ENCODE measurements at regions not wholly inside any gene's neighbourhood (a gene's known extent, or its start where the extent isn't known, plus 50 kb on each side); places are given as distances from the start of the nearest gene placed in this dataset.

DNA sequence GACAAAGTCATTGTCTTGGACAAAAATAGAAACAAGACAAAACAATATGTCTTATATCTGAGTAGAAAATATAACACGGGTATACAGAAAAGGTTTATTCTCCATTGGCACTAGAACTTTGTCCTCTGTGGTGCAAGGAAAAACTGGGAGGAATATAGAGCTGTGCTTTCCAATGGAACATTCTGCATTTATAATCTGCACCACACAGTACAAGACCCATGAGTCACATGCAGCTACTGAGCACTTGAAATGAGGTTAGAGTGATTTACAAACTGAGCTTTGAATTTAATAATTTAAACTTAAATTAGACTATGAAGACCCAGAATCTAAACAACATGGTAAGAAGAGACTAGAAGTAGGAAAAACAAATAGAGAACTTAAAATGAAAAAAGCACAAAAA lies 86.1 kb downstream of the RAP2A start:
- Histone ChIP-seq H2BK120ac (ENCODE audit: insufficient read depth, low read length, poor library complexity) (no peak overlapping the region), H3K79me2 (ENCODE audit: control insufficient read depth, insufficient read depth, low read length, poor library complexity) (no peaks in the 10 kb centered on the region), H3K4ac (ENCODE audit: low read depth, low read length) (no peak overlapping the region), H3K79me1 (ENCODE audit: low read length) (no peaks in the 10 kb centered on the region), H3K4me1 (ENCODE audit: control insufficient read depth in 1 of 2, insufficient read depth in 2 of 2, low read length in 2 of 2) (no peaks in the 10 kb centered on the region), H3K14ac (ENCODE audit: low read length) (no peak overlapping the region), H3K4me3 (ENCODE audit: low read depth, low read length) (no peak overlapping the region), H3K36me3 (ENCODE audit: control insufficient read depth in 1 of 2, insufficient read depth in 2 of 2, low read length in 2 of 2) (no peaks in the 10 kb centered on the region), H2BK12ac (ENCODE audit: low read length) (no peak overlapping the region), H3K9me3 (ENCODE audit: insufficient read depth, low read depth, low read length) (no peaks in the 10 kb centered on the region), H4K12ac (ENCODE audit: low read depth, low read length) (no peak overlapping the region), H4K91ac (ENCODE audit: low read depth, low read length) (no peak overlapping the region), H3K4me2 (ENCODE audit: low read length) (no peak overlapping the region), H3K23ac (ENCODE audit: low read length) (no peak overlapping the region), H4K8ac (ENCODE audit: low read depth, low read length) (no peak overlapping the region), H2BK5ac (ENCODE audit: low read depth, low read length, poor library complexity) (no peak overlapping the region), H2AFZ (ENCODE audit: insufficient read depth, low read length, poor library complexity) (no peak overlapping the region), H3K27me3 (ENCODE audit: insufficient read depth, low read length) (no peaks in the 10 kb centered on the region), H2AK5ac (ENCODE audit: low read length) (no peak overlapping the region), H3K9ac (ENCODE audit: low read length) (no peak overlapping the region), H3K27ac (ENCODE audit: low read depth, low read length) (no peak overlapping the region), H3K18ac (ENCODE audit: low read length) (no peak overlapping the region)
- WGBS (ENCODE audit: extremely low coverage, insufficient coverage, insufficient read length), result no CpG with 5 or more reads among the region's 1 CpG
- no peak for DNase-seq

DNA sequence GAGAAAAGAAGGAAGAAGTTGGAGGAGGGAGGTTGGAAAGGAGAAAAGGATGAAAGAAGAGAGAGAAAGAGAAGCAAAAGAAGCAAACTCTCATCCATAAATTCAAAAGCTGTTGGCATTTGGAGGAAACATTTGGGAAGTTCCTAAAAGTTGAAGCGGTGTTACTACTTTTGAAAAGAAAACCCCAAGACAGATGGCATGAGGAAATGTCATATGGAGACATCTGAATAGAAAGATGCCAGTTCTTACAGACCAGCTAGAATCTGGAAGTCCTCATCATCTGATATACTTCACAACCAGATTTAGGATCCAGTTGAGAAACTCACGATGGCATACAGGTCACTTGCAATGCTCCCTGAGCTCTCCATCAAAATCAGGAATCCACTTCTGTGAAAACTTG lies 86.9 kb downstream of the RAP2A start:
- Histone ChIP-seq H2BK5ac (ENCODE audit: low read depth, low read length, poor library complexity) (no peak overlapping the region), H3K79me1 (ENCODE audit: low read length) (no peaks in the 10 kb centered on the region), H3K14ac (ENCODE audit: low read length) (no peak overlapping the region), H3K18ac (ENCODE audit: low read length) (no peak overlapping the region), H3K79me2 (ENCODE audit: control insufficient read depth, insufficient read depth, low read length, poor library complexity) (no peaks in the 10 kb centered on the region), H3K36me3 (ENCODE audit: control insufficient read depth in 1 of 2, insufficient read depth in 2 of 2, low read length in 2 of 2) (no peaks in the 10 kb centered on the region), H4K8ac (ENCODE audit: low read depth, low read length) (no peak overlapping the region), H3K4ac (ENCODE audit: low read depth, low read length) (no peak overlapping the region), H4K12ac (ENCODE audit: low read depth, low read length) (no peak overlapping the region), H3K9me3 (ENCODE audit: insufficient read depth, low read depth, low read length) (no peaks in the 10 kb centered on the region), H3K27me3 (ENCODE audit: insufficient read depth, low read length) (no peaks in the 10 kb centered on the region), H2BK12ac (ENCODE audit: low read length) (no peak overlapping the region), H2BK120ac (ENCODE audit: insufficient read depth, low read length, poor library complexity) (no peak overlapping the region), H3K4me3 (ENCODE audit: low read depth, low read length) (no peak overlapping the region), H3K27ac (ENCODE audit: low read depth, low read length) (no peak overlapping the region), H3K4me2 (ENCODE audit: low read length) (no peak overlapping the region), H2AK5ac (ENCODE audit: low read length) (no peak overlapping the region), H3K4me1 (ENCODE audit: control insufficient read depth in 1 of 2, insufficient read depth in 2 of 2, low read length in 2 of 2) (no peaks in the 10 kb centered on the region), H4K91ac (ENCODE audit: low read depth, low read length) (no peak overlapping the region), H3K9ac (ENCODE audit: low read length) (no peak overlapping the region), H3K23ac (ENCODE audit: low read length) (no peak overlapping the region), H2AFZ (ENCODE audit: insufficient read depth, low read length, poor library complexity) (no peak overlapping the region)
- whole genome bisulfite sequencing (ENCODE audit: extremely low coverage, insufficient coverage, insufficient read length), result no CpG with 5 or more reads among the region's 2 CpGs
- DNase-seq, result no peak

DNA sequence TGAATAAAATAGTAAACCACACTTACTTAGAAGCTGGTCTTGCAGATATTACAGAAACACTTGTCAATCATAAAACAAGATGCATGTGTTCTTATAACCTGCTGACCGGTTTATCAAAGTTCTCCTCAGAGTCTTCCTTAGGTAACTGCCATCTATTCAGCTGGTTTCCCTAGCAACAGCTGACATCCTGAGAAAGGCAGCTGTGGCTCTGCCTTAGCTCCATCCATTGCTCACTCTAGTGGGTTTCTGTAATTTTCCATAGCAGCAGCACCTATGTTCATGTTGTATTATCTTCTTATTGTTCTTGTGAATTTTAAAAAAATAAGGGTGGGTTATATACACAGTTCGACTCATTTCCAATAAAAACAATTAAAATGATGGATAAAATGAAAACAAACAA lies 87.8 kb downstream of the RAP2A start:
- H3K18ac ChIP-seq (ENCODE audit: low read length), result no peak overlapping the region
- no peak overlapping the region for H2AFZ ChIP-seq (ENCODE audit: insufficient read depth, low read length, poor library complexity)
- H3K27me3 ChIP-seq (ENCODE audit: insufficient read depth, low read length), result no peaks in the 10 kb centered on the region
- no peaks in the 10 kb centered on the region for H3K4me1 ChIP-seq (ENCODE audit: control insufficient read depth in 1 of 2, insufficient read depth in 2 of 2, low read length in 2 of 2)
- H4K91ac ChIP-seq (ENCODE audit: low read depth, low read length), result no peak overlapping the region
- no peaks in the 10 kb centered on the region for H3K79me1 ChIP-seq (ENCODE audit: low read length)
- no peak for DNase-seq
- H4K12ac ChIP-seq (ENCODE audit: low read depth, low read length), result no peak overlapping the region
- H2BK12ac ChIP-seq (ENCODE audit: low read length), result no peak overlapping the region
- no peak overlapping the region for H2AK5ac ChIP-seq (ENCODE audit: low read length)
- no peak overlapping the region for H3K27ac ChIP-seq (ENCODE audit: low read depth, low read length)
- no peak overlapping the region for H3K4me2 ChIP-seq (ENCODE audit: low read length)
- H4K8ac ChIP-seq (ENCODE audit: low read depth, low read length), result no peak overlapping the region
- WGBS (ENCODE audit: extremely low coverage, insufficient coverage, insufficient read length), result no CpG with 5 or more reads among the region's 2 CpGs
- H3K36me3 ChIP-seq (ENCODE audit: control insufficient read depth in 1 of 2, insufficient read depth in 2 of 2, low read length in 2 of 2), result no peaks in the 10 kb centered on the region
- H3K23ac ChIP-seq (ENCODE audit: low read length), result no peak overlapping the region
- no peaks in the 10 kb centered on the region for H3K9me3 ChIP-seq (ENCODE audit: insufficient read depth, low read depth, low read length)
- H2BK120ac ChIP-seq (ENCODE audit: insufficient read depth, low read length, poor library complexity), result no peak overlapping the region
- no peak overlapping the region for H3K14ac ChIP-seq (ENCODE audit: low read length)
- H3K4me3 ChIP-seq (ENCODE audit: low read depth, low read length), result no peak overlapping the region
- H3K79me2 ChIP-seq (ENCODE audit: control insufficient read depth, insufficient read depth, low read length, poor library complexity), result no peaks in the 10 kb centered on the region
- H3K4ac ChIP-seq (ENCODE audit: low read depth, low read length), result no peak overlapping the region
- H2BK5ac ChIP-seq (ENCODE audit: low read depth, low read length, poor library complexity), result no peak overlapping the region
- no peak overlapping the region for H3K9ac ChIP-seq (ENCODE audit: low read length)

DNA sequence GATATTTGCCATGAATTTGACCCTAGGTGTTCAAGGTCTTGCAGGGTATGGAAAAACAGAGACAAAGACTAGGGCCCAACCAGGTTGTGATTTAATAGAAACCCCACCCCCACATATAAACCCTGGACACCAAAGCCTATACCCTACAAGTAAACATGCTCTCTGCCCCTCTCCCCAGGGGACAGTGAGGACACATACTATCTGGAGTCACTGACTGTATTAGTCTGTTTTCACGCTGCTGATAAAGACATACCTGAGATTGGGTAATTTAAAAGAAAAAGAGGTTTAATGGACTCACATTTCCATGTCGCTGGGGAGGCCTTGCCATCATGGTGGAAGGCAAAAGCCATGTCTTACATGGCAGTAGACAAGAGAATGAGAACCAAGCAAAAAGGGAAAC lies 88.3 kb downstream of the RAP2A start:
- Histone ChIP-seq H4K91ac (ENCODE audit: low read depth, low read length) (no peak overlapping the region), H3K9me3 (ENCODE audit: insufficient read depth, low read depth, low read length) (no peaks in the 10 kb centered on the region), H3K4me3 (ENCODE audit: low read depth, low read length) (no peak overlapping the region), H3K23ac (ENCODE audit: low read length) (no peak overlapping the region), H2BK12ac (ENCODE audit: low read length) (no peak overlapping the region), H3K4ac (ENCODE audit: low read depth, low read length) (no peak overlapping the region), H3K27me3 (ENCODE audit: insufficient read depth, low read length) (no peaks in the 10 kb centered on the region), H3K4me1 (ENCODE audit: control insufficient read depth in 1 of 2, insufficient read depth in 2 of 2, low read length in 2 of 2) (no peaks in the 10 kb centered on the region), H3K27ac (ENCODE audit: low read depth, low read length) (no peak overlapping the region), H4K8ac (ENCODE audit: low read depth, low read length) (no peak overlapping the region), H3K79me2 (ENCODE audit: control insufficient read depth, insufficient read depth, low read length, poor library complexity) (no peaks in the 10 kb centered on the region), H2BK120ac (ENCODE audit: insufficient read depth, low read length, poor library complexity) (no peak overlapping the region), H3K9ac (ENCODE audit: low read length) (no peak overlapping the region), H2AFZ (ENCODE audit: insufficient read depth, low read length, poor library complexity) (no peak overlapping the region), H3K79me1 (ENCODE audit: low read length) (no peaks in the 10 kb centered on the region), H3K14ac (ENCODE audit: low read length) (no peak overlapping the region), H2BK5ac (ENCODE audit: low read depth, low read length, poor library complexity) (no peak overlapping the region), H3K4me2 (ENCODE audit: low read length) (no peak overlapping the region), H2AK5ac (ENCODE audit: low read length) (no peak overlapping the region), H4K12ac (ENCODE audit: low read depth, low read length) (no peak overlapping the region), H3K18ac (ENCODE audit: low read length) (no peak overlapping the region), H3K36me3 (ENCODE audit: control insufficient read depth in 1 of 2, insufficient read depth in 2 of 2, low read length in 2 of 2) (no peaks in the 10 kb centered on the region)
- no peak for DNase-seq
- WGBS (ENCODE audit: extremely low coverage, insufficient coverage, insufficient read length), result no CpG with 5 or more reads among the region's 2 CpGs
